Breast epithelium (tissue), 3 donors: ENCODE measurements at regions not wholly inside any gene's neighbourhood (a gene's known extent, or its start where the extent isn't known, plus 50 kb on each side); places are given as distances from the start of the nearest gene placed in this dataset.

Experiments
- CTCF ChIP-seq, 3 donors: fragments of 450-650 bp; IDR thresholded peaks; one replicate each; pipeline ENCODE4 v1.5.1; 2016 to 2017; ENCODE audit warnings: antibody characterized with exemption in 3 of 3, mild to moderate bottlenecking in 3 of 3, moderate library complexity in 3 of 3
- POLR2A ChIP-seq: fragments of 450-650 bp; IDR thresholded peaks from one replicate; pipeline ENCODE4 v1.6.1; 2016; ENCODE audit warnings: antibody characterized with exemption, mild to moderate bottlenecking, moderate library complexity
- POLR2AphosphoS5 ChIP-seq, 3 donors: sonication (generic); formaldehyde crosslinking; IDR thresholded peaks; one replicate each; pipeline ENCODE4 v1.6.1; 2017; ENCODE audit warnings: antibody characterized with exemption in 3 of 3

GRCh38 chr12:82182601-82183190, 175.5 kb downstream of the CCDC59 start:
- TF ChIP-seq CTCF (IDR thresholded peaks at IDR 0.05) (no peak), POLR2AphosphoS5 (IDR thresholded peaks at IDR 0.05) (no peak), POLR2A (no peak)
